ENCODE measurements at regions not wholly inside any gene's neighbourhood (a gene's known extent, or its start where the extent isn't known, plus 50 kb on each side); places are given as distances from the start of the nearest gene placed in this dataset.
"Not testable (repeated sequence)": the region's sequence is repeated elsewhere in the genome, so short reads cannot be mapped to it uniquely, and the experiment has no call there.

DNA sequence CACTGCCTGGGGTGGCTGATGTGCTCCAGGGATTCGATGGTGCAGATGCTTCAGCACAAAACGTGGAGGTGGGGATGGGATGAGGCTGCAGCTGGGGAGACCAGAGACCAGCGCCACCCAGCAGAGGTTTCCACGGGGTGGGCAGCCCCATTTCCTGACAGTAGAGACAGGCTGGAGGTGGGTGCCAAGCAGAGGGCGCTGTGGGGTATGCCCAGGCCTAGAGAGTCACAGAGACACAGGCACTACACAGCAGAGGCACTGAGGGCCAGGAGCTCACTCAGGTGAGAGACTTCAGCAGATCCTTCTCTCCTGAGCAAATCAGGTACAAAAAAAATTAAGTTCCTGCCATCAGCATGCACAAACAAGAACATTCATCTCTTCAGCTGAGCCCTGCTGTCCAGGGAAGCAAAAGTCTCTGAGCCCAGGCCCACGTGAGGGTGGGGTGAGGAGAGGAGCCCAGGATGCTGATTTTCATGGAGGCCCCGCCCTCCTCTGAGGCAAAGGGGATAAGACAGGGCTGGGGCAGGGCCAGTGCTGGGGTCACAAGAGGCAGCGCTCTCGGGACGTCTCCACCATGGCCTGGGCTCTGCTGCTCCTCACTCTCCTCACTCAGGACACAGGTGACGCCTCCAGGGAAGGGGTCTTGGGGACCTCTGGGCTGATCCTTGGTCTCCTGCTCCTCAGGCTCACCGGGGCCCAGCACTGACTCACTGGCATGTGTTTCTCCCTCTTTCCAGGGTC, 53.1 kb downstream of the GGTLC2 start:
- no peak for DNase-seq

DNA sequence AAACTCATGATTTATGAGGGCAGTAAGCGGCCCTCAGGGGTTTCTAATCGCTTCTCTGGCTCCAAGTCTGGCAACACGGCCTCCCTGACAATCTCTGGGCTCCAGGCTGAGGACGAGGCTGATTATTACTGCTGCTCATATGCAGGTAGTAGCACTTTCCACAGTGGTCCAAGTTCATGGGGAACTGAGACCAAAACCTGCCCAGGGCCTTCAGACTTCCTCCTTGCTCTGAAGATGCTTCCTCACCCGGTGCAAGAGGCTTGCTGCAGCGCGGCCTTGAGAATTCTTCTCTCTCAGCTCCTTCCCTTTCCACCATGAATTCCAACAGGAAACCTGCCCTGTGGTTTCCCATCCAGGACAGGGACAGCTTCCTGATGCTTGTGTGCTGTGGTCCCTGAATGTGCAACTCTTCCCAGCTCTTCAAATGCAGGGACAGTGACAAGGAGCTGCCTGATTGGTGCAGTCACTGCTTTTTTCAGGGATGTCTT, 53.9 kb downstream of the GGTLC2 start:
- DNase-seq, result no peak

DNA sequence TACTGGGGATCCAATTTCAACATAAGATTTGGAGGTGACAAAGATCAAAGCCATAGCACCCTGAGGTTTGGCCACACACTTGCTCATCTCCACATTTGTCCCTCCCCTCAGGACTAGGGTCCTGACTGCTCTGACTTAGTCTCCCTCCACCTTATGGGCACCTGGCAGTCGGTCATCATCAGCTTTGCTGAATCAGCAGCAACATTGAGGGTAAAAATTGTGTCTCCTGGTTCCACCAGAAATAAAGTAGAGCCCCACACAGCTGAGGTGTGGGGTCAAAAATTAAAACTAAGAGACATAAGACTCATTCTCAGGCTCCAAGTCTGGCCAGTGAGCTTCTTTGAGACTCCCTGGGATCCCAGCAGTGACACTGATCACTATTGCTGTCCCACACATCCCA, 56.2 kb downstream of the GGTLC2 start:
- DNase-seq, result no peak

DNA sequence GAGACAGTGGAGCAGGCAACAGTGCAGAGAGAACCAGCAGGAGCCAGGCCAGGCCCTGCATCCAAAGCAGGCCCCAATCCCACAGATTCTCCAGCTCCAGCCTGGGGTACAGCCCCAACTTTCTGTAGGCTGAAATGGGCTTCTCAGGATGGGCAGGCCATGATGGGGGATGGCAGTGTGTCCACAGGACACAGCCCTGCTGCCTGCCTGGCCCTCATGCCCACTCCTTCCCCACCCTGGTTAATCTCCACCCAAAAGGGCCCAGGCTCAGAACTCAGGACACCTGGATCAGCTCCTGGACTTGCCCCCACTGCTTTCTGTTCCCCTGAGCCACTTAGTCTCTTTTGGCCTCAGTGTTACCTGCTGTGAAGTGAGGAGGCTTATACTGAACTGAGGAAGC, 57.1 kb downstream of the GGTLC2 start:
- DNase-seq, result not testable (repeated sequence)

DNA sequence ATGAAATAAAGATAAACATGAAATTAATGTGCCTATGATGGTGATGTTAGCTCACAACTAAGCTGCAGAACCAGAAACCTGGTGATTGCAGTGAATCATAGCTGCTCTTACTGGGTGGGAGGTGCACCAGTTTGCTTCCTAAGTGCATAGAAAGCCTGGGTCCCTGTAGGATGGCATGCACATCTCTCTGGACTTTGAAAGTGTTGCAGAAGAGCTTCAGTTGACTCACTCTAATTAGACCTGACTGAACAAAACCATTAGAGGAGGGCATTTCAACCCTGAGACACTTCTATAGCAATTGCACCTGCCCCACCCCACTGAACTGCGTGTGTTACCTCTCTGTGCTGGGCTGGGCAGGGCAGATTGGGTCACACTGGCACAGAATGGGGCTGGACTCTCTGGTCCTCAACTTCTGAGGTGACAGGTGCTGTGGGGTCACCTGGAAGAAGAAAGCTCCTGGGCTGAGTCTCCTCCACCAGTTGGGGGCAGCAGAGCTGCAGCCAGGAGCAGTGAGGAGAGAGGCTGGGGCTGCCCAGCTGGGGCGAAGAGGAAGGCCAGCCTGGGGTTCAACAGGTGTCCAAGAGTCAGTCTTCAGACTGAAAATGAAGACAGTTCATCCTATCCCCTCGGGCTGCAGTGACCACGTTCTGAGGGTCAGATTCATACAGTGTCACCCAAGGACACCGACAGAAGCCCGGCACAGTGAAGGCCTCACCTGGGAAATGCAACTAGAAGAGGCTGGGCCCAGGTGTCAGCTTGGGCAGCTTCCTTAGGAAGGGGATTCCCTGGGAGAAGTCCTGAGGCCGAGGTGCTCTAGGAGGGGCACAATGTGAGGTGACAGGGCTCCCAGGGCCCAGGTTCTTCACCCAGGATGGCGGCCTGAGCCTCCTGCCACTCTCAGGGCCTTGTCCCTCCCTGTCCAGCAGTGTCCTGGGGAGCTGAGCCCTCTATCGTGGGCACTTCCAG, 58.1 kb downstream of the GGTLC2 start:
- peak; percentile 47 for DNase-seq

DNA sequence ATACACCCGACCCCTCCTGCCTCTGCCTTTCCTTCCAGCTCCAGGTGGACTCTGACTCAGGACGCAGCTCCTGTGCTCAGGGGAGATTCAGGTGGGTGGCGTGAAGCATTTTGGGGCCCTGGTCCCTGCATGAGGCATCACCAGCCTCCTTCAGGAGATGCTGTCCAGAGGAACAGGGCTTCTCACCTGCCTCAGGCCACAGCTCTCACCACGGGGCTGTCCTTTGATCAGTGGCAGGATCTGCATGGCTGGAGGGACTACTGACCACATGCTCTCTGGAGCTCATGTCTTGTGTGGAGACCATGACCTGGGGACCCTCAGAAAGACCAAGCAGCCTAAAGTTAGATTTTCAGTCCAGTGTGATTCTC, 58.8 kb downstream of the GGTLC2 start:
- no peak for DNase-seq

DNA sequence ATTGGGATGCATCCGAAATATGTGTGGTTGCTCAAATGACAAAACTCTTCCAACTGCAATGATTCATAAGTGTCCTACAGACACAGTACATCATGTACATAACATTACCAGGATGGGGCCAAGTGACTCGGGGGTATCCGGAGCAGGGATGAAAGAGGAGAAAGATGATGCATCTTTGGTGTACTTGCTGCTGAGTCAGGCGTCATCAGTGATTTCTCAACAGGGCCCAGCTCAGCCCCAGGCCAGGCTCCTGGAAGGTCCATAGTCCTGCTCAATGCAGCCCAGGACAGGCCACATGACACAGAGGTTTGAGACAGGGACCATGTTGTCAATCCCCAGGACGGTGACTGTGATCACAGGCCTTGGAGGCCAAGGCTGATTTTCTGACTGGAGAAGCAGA, 59.3 kb downstream of the GGTLC2 start:
- no peak for DNase-seq

DNA sequence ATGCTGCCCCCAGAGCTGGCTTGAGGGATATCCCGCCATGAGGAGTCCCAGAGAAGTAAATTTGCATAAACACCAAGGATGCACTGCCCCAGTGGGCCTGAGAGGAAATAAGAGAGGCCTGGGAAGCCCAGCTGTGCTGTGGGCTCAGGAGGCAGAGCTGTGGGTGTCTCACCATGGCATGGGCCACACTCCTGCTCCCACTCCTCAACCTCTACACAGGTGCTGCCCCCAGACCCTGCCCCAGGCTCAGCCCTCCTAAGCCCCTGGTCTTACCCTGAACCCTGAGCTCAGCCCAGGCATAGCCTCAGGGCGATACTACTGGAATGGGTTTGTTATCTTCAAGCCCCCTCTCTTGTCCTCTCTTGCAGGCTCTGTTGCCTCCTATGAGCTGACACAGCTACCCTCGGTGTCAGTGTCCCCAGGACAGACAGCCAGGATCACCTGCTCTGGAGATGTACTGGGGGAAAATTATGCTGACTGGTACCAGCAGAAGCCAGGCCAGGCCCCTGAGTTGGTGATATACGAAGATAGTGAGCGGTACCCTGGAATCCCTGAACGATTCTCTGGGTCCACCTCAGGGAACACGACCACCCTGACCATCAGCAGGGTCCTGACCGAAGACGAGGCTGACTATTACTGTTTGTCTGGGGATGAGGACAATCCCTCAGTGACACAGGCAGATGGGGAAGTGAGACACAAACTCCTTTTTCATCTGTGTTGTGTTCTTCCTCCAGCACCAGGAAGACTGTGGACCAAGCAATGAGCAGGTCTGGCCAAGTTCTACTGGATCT, 59.9 kb downstream of the GGTLC2 start:
- no peak for DNase-seq

DNA sequence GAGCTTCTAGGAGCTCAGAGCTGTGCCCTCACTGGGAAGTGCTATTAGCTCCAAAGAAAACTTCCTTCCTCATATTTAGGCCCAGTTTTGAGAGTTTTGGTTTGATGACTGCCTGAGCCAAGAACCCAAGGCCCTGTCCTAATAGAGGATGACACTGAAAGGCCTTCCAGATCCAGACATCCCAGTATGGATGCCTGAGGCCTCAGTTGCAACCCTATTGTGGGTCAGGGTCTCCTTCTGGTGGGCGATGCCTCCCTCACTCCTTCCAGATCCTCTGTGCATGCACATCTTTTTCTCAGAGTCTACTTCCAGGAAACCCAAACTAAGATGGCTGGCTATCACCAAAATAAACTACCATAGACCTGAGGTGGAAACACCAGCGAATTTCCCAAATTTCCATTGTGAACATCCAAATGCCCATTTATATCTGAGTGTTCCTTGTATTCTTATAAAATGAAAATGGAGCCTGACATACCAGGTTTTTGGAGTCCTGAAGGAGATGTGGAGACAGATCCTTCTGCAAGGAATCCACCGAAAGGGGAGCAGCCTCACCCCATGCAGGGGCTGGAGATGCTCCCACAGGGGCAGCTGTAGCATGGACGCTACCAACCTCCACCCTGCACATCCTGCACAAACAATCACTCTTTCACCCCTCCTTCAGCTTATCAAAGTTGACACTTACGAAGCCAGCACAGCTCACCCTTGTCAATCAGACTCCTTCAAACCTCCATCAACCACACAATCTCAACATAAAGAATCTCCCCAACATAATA, 61.1 kb downstream of the GGTLC2 start:
- no peak for DNase-seq

DNA sequence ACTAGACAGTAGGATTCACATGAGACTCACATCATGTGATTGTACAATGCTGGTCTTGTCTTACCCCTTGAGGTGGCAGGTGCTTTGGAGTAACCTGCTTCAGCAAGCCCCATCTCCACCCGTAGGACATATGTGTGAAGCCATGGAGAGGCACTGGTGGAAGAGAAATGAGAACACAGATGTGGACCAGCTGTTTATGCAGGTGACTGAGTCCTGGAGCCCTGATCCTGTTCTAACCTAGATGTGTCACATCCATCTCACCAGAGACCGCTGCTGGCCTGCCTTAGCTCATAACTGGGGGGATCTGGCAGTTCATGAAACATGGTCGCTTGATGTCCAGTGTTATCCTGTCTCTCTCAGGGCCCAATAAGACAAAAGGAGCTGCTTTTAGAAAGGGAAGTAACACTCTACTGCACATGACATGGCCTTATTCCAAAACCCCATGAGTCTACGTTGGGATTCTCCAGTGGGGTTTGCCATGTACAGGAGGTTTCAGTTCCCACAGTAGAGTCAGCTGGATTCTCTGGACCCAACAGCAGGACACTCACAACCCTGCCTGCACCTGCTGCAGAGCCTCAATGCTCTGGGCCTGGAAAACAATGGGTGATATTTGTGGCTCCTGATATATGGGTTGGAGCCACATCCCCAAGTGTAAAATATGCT, 62.0 kb downstream of the GGTLC2 start:
- DNase-seq, result no peak

DNA sequence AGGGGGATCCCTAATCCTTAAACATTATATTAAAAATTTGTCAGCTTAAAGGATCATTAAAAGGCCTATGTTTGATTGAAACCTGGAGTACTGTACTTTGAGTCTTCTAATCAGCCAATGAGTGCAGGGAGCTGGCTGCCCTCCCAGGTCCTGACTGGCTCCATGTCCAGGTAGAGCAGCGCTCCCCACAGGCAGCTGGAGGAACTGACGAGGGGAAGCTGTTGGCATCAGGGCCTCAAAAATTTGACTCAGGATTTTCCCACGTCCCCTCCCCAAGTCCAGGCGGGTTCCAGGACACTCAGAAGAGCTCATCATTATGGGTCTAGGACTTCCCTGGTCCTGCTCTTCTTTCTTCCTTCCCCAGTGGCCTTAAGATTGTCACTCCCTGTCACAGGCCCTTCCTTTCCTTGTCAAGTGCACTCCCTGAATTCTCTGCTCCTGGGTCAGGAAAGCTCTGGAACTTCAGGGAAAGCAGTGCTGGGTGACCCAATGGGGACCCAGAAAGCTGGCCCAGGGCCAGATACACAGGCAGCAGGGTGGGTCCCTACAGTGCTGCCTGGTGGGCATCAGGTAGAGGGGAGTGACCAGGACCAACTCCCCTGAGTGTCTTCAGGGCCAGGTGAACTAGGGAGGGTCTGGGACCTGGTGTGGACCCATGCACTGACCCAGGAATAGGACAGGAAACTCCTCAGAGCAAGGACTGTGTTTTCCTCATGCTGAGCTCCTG, 65.5 kb downstream of the GGTLC2 start:
- DNase-seq, result peak; percentile 44

DNA sequence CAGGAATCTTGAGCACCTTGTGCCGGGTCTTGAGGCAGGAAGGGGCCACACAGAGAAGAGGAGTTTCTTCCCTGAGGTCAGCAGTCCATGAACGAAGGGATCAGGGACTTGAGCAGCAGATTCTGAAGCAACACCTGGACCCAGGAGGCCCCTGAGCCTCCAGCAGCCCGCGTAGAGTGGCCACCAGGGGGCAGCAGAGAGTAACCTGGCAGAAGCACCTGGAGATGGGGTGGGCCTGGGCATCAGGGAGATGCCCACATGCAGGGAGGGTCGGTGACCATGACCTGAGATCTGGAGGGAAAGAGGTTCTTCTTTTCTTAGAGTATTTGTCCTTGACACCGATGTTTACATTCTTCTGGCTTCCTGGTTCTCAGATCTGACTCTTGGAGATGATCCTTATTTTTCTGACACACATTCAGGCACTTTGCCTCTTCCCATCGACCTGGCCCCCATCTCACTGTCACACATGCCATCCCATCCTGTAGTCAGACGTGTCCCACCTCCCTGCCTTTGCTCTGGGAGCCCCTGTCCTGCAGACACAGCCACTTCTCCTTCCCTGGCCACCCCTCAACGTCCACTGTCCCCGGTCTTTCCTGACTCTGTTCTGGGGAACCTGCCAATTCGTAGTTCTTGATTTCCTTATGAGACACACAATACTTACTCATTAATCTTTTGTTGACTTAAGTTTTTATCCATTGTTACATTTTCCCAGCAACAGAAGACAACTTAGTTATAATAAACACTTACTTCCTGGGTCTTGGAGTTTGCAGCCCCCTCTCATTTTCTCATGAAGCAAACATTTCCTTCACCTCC, 66.5 kb downstream of the GGTLC2 start:
- DNase-seq, result peak; percentile 71

DNA sequence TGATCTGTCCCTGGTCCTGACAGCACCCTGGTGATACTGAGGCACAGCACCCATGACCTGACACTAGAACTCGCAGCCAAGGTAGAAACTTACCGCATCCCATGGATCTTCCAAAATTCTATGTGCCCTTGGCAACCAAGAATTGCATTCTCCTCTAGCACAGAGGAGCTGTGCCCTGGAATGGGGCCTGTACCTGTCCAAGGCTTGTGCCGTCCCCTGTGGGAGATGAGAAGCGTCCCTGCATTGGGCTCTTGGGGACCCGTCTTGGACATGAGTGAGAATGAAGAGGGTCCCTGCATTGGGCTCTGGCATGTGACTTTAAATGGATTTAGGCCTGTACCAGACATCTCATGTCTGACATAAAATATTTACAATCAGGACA, 67.1 kb downstream of the GGTLC2 start:
- DNase-seq, result no peak

DNA sequence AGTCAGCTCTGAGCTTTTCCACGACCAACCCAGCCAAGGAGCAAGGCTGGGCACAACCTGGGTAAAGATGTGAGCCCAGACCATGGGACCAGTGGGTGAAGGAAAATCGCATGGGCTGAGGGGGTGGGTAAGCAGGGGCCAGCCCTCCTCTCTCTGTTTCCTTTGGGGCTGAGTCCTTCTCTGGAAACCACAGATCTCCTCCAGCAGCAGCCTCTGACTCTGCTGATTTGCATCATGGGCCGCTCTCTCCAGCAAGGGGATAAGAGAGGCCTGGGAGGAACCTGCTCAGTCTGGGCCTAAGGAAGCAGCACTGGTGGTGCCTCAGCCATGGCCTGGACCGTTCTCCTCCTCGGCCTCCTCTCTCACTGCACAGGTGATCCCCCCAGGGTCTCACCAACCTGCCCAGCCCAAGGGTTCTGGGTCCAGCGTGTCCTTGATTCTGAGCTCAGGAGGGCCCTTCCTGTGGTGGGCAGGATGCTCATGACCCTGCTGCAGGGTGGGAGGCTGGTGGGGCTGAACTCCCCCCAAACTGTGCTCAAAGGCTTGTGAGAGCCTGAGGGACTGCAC, 67.8 kb downstream of the GGTLC2 start:
- no peak for DNase-seq

DNA sequence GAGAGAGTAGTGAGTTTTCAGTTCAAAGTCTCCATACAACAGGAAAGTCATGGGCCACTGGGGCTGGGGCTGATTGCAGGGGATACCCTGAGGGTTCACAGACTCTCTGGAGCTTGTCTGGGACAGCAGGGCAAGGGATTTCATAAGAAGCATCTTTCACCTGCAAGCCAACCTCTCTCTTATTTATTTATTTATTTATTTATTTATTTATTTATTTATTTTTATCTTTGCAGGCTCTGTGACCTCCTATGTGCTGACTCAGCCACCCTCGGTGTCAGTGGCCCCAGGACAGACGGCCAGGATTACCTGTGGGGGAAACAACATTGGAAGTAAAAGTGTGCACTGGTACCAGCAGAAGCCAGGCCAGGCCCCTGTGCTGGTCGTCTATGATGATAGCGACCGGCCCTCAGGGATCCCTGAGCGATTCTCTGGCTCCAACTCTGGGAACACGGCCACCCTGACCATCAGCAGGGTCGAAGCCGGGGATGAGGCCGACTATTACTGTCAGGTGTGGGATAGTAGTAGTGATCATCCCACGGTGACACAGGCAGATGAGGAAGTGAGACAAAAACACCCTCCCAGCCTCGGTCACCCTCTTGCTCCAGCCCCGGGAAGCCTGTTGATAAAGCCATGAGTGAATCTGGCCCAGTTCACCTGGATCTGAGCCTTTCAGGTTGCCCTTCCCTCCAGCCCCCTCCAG, 68.4 kb downstream of the GGTLC2 start:
- no peak for DNase-seq

DNA sequence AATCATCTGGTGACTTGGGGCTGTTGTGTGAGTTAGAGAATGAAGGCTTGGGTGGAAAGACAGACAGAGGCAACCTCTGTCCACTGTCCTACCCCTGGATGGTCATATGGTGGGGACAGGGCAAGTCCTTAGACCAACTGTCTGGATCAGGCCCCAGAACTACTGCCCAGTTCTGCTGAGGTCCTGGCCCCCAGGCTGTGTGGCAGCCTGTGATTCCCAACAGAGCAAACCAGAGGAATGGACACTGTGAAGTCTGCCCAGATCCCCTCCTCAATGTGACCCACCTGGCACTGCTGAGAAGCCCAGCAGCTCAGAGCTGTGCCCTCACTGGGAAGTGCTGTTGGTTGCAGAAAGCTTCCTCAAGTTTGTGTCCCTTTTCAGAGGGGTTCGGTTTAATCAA, 69.0 kb downstream of the GGTLC2 start:
- DNase-seq, result no peak

DNA sequence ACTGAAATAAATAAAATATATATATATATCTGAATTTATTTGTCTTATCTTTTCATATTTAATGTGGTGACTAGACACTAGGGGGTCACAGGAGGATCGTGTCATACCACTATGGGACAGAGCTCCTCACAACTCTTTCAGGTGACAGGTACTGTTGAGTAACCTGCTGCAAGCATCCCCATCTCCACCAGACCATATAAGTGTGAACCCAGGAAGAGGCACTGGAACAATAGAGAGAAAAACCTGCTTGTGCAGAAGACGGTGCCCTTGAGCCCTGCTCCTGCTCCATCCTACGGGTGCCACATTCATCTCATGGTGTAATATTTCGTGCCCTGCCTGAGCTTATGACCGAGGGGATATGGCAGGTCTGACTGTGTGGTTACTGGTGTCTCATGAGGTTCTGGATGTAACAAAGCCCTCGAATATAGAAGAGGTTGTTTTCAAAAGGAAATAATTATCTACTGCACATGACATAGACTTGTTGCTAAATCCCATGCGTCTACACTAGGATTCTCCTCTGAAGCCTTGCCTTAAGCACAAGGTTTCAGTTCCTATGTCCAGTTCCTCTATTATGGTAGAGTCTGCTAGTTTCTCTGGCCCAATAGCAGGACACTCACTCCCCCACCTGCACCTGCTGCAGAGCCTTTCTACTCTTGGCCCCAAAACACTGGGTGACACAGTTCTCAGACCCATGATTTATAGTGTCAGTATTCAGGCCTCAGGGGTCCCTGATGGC, 70.4 kb downstream of the GGTLC2 start:
- no peak for DNase-seq

DNA sequence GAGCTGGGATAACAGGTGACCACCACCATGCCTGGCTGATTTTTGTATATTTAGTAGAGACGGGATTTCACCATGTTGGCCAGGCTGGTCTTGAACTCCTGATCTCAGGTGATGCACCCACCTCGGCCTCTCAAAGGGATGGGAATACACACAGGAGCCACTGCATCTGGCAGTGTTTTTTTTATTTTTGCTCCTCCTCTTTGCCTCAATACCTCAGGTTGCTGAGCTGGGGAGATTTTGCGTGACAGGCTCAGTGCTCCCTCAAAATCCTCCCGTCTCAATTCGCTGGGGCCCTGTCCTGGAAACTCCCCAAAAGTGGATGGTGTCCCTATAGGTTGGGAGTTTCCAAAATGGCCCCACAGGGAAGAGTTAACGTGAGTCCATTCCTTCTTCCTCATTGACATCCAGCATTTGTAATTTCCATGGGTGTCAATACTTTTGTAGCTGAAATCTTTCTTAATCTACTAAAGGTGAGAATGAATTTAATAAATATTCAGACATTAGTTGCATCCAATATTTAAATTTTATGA, 71.8 kb downstream of the GGTLC2 start:
- no peak for DNase-seq

Data from OCI-M1 (cell line).